Esophagus mucosa (tissue), 1 donor: ENCODE measurements at regions not wholly inside any gene's neighbourhood (a gene's known extent, or its start where the extent isn't known, plus 50 kb on each side); places are given as distances from the start of the nearest gene placed in this dataset.

Source experiments
- ATAC-seq: fragments of 200-7000 bp; cut with Tn5 transposase; one replicate; pipeline ENCODE4 v1.9.1; 2020
- donor health status: DM: yes; HTN: yes; CAD: no.

- no peak for ATAC-seq
Observed at GRCh38 chr1:40914927-40915569, 52.9 kb upstream of the CITED4 start.

GRCh38 chr1:40915581-40915980 lies 53.4 kb upstream of the CITED4 start:
- ATAC-seq: no peak

GRCh38 chr1:40917995-40918711 lies 56.0 kb upstream of the CITED4 start:
- ATAC-seq: no peak

- no peak for ATAC-seq
Observed at GRCh38 chr1:40919475-40920011, 57.4 kb upstream of the CITED4 start.

- no peak for ATAC-seq
Observed at GRCh38 chr1:40921522-40921921, 58.0 kb upstream of the CTPS1 start.

- no peak for ATAC-seq
Observed at GRCh38 chr1:40921981-40922677, 57.4 kb upstream of the CTPS1 start.

GRCh38 chr1:40922969-40923368 lies 56.5 kb upstream of the CTPS1 start:
- peak; percentile 67 for ATAC-seq

- ATAC-seq: peak; percentile 43
Observed at GRCh38 chr1:40923511-40924020, 55.9 kb upstream of the CTPS1 start.

GRCh38 chr1:40924767-40925166 lies 54.7 kb upstream of the CTPS1 start:
- no peak for ATAC-seq

- no peak for ATAC-seq
Observed at GRCh38 chr1:40925834-40926410, 53.6 kb upstream of the CTPS1 start.

- ATAC-seq: no peak
Observed at GRCh38 chr1:40926441-40926840, 53.1 kb upstream of the CTPS1 start.

GRCh38 chr1:40927781-40928180 lies 51.7 kb upstream of the CTPS1 start:
- ATAC-seq: no peak

GRCh38 chr1:40928699-40929098 lies 50.8 kb upstream of the CTPS1 start:
- ATAC-seq: no peak

- ATAC-seq: no peak
Observed at GRCh38 chr1:40929155-40929554, 50.3 kb upstream of the CTPS1 start.
